Left renal cortex interstitium (tissue), 4 donors: ENCODE measurements at regions not wholly inside any gene's neighbourhood (a gene's known extent, or its start where the extent isn't known, plus 50 kb on each side); places are given as distances from the start of the nearest gene placed in this dataset.
"Not testable (repeated sequence)": the region's sequence is repeated elsewhere in the genome, so short reads cannot be mapped to it uniquely, and the experiment has no call there.

Experiments
- DNase-seq, 4 donors: peaks; one replicate each; pipeline ENCODE4 v3.0.0-alpha.2; 2013; ENCODE audit warnings: low read depth in 4 of 4, low spot score in 2 of 4, missing footprints in 1 of 4

GRCh38 chr1:143785883-143786282 is 185.9 kb downstream of the FAM72C start:
- DNase-seq = not testable (repeated sequence)

DNA sequence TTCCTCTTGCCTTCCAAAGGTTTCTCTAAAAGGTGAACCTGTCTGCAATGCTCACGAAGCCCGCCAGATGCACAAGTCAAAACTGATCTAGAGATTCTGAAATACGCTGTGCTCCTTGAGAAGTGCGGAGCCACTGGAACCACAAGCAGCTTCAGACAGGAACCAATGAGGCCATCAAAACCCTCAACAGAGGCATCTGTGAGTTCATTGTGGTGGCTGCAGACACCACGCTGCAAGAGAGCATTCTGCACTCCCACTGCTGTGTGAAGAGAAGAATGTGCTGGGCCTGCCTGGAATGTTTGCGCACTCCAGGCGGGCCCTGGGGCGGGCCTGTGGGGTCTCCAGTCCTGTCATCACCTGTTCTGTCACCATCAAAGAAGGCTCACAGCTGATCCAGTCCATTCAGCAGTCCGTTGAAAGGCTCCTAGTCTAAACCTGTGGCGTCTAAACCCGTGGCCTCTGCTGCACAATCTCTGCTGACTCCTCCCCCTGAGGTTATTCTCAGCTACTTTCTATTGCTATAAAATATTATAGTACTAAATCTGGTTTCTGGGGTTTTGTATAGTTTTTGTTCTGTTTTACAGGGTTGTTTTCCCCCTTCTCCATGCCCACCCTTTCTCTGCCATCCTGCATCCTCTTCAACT is 187.4 kb downstream of the FAM72C start:
- DNase-seq = not testable (repeated sequence)

DNA sequence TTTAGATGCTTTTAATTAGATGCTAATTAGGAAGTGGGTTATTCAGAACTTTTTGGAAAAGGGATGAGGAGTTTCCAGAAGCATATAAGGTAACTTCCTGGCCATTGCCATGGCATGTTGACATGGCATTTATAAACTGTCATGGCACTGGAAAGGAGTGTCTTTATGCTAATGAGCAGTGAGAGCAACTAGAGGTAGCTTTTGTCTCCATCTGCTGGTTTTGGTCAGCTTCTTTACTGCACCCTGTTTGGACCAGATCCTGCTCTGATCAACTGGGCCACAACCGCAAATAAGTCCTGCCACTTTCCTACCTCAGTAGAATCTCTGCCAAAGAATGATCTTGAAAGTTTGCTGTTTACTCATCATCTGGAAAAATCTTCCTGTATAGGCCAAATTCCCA is 193.6 kb downstream of the FAM72C start:
- not testable (repeated sequence) for DNase-seq

DNA sequence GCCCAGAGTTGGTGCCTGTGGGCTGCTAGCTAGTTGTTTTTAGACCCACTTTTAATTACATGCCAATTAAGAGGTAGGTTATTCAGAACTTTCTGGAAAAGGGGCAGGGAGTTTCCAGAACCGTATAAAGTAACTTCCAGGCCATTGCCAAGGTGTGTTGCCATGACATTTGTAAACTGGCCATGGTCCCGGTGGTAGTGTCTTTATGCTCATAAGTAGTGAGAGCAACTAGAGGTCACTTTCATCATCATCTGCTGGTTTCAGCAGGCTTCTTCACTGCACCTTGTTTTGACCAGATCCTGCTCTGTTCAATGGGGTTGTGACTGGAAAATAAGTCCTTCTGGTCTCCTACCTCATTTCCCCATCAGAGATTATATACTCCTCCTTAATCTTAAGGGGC is 207.0 kb downstream of the FAM72C start:
- DNase-seq = not testable (repeated sequence)

- not testable (repeated sequence) for DNase-seq
Measured at GRCh38 chr1:143760366-143760765, 211.4 kb downstream of the FAM72C start.

DNA sequence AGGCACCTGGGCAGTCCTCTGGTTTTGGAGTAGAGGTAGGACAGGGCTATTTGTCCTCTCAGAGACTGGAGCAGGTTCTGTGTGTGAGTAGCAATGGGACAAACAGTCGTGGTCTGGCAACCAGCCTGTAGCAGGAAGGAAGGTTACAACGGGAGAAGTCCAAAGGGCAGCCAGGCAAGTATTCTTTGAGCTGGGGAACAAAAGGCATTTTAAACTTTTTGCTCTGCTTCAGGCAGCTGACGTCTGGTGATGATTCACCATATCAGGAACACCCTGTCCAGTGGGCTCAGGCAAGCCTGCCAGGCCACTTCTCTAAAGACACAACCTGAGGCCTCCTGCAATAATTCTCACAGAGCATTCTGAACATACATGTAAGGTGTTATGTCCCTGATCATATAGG is 215.8 kb downstream of the FAM72C start:
- not testable (repeated sequence) for DNase-seq

- DNase-seq = no peak
Measured at GRCh38 chr1:143748906-143749305, 222.9 kb downstream of the FAM72C start.

DNA sequence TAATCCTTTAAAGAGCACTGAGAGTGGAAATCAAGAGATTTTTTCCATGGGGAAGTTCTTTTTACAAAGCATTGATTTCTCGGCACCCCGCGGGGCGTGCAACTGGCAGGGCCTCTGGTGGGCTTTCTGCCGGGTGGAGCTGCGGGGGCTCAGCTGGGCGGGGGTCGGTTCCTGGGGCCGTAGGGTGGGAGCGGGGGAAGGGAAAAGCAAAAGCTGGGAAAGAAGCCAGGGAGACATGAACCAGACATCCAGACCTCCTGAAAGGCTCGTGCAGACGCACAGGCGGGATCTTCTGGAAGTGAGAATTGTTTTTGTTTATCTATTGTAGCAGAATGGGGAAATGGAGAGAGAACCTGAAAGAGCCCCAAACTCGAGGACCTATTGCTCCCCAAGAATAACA is 235.2 kb downstream of the FAM72C start:
- no peak for DNase-seq

GRCh38 chr1:143735764-143736461 is 235.9 kb downstream of the FAM72C start:
- peak in 1 of 4 donors; percentile 77 for DNase-seq

DNA sequence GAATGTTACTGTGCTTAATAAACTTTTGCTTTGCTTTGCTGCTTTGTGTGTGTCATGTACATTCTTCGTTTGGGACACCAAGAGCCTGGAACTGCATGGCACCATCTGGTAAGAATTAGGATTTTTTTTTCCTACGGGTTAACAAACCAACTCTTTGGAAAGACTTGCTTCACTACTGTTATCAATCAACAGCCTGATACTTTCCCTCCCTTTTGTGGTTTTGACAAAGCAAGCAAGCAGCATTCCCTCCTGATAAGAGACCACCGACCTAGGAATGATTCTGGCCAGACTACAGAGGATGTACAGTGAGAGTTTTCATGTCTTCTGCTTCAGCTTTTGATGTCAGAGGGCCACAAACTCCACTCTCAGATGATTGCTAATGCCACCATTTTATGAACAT is 237.5 kb downstream of the FAM72C start:
- not testable (repeated sequence) for DNase-seq

- not testable (repeated sequence) for DNase-seq
Measured at GRCh38 chr1:143730890-143731289, 240.9 kb downstream of the FAM72C start.

GRCh38 chr1:143729449-143730111 is 242.2 kb downstream of the FAM72C start:
- not testable (repeated sequence) for DNase-seq

DNA sequence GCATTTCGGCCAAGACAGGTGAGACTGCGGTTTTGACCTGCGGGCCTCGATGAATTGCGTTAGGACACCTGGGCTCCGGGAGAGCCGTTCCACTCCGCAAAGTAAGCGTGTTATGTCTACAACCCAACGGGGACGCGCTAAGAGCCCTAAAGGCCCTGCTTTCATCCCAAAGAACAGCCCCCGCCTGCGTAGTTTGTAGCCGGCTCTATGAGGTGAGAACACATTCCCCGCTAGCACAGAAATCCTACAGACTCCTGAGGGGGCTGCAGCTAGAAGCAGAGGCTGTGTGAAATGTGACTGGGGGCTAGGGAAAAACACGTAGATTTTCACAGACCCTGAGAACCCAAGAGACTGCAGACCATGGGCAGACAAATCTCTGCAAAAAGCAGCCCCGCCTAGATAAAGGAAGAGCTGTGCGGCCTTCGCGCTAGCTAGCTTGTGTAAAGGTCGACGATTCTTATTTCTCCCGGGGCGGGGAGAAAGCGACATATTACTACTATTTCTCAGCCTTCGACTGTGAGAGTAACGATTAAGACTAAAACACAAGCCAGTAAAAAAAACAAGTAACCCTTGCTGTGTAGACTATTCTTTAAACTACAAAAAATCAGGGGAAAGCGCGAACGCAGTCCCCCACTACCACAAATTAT is 242.9 kb downstream of the FAM72C start:
- not testable (repeated sequence) for DNase-seq

DNA sequence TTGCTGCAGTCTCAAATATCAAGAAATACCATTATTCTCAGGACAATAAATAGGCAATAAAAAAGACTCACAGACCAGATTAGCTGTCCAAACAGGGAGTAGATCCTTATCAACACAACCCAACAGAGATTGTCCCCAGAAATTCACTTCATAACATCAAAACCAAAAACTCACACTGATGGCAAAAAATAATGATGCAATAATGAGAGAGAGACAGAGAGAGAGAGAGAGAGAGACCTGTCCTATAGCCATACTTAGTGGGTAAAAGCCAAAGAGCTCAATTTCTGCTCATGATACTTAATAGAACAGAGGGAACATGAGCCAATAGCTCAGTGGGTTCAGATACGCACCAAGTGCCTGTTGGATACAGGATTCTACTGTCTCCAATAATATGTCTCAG is 244.5 kb downstream of the FAM72C start:
- DNase-seq = no peak

DNA sequence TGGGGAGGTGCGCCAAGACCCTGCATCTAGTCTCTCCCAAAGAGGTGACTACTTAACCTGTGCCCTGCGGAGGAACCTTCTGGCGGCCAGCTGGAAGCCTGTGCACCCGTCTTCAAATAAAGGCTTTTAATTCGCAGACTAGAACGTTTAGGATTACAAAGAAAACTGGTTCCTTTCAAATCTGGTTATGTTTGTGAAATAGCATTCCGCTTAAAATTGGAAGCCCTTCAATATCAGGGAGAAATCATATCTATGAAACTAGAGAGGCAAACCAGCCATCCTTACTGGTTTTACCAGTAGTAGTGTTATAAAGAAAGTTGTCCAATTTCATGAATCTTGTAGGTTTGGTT is 250.8 kb downstream of the FAM72C start:
- DNase-seq = no peak

GRCh38 chr1:143720087-143721023 is 251.4 kb downstream of the FAM72C start:
- no peak for DNase-seq

DNA sequence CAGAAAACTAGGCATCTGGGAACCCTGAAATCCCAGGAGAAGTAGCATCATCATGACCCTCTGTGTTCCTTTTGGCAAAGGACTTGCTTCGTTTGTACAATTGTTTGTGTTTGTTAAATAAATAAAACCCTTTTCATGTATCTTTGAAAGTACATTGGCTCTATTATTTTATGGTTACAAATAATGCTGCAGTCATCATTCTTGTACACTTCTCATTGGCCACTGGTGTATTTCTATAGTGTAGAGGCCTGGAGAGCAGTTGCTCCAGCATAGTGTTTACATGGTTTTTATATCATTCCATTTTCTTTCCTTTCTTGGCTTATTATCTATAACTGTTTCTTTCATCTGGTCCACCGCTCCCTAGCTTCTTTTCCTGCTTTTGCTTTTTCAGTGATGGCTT is 253.3 kb downstream of the FAM72C start:
- DNase-seq = no peak

- no peak for DNase-seq
Measured at GRCh38 chr1:143718021-143718420, 253.8 kb downstream of the FAM72C start.

DNA sequence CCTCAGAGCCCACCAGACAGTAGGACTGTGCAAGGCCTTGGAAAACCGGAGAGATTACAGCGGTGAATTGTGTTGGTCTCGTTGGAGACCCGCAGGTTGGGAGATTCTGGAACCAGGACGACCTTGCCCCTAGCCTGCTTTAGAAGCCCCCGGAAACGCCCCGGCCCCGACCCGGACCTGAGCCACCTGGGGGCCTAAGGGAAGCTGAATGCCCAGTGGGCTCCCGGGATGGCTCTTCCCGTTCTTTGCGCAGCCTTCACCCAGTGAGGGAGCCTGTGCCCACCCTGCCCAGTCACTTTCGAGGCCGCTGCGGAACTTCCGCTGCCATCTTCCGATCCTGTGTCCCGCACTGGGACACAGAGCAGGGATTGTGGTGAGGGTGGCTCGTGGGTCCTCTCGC is 254.4 kb downstream of the FAM72C start:
- no peak for DNase-seq

DNA sequence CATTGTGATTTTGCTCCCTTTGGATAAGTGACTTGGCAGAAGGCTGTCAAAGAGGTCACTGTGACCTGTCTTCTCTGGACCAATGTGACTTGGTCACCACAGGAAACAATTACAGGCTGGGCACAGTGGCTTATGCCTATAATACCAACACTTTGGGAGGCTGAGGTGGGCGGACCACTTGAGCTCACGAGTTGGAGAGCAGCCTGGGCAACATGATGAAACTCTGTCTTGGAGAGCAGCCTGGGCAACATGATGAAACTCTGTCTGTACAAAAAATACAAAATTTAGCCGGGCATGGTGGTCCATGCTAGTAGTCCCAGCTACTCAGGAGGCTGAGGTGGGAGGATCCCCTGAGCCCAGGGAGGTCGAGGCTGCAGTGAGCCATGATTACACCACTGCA is 256.9 kb downstream of the FAM72C start:
- not testable (repeated sequence) for DNase-seq
